Choroid plexus epithelial cell (primary cell): ENCODE measurements at regions not wholly inside any gene's neighbourhood (a gene's known extent, or its start where the extent isn't known, plus 50 kb on each side); places are given as distances from the start of the nearest gene placed in this dataset.
"Not testable (repeated sequence)": the region's sequence is repeated elsewhere in the genome, so short reads cannot be mapped to it uniquely, and the experiment has no call there.

Source experiments
- DNase-seq: peaks from one replicate; pipeline ENCODE4 v3.0.0-alpha.2; 2010; ENCODE audit warnings: low read depth
- H3K4me3 ChIP-seq: 2 replicates; pipeline ENCODE4 v1.5.1; 2011; ENCODE audit warnings: low read depth, mild to moderate bottlenecking, control low read depth, low read length, moderate library complexity
- TF ChIP-seq, protein P1 (sequence below): conservative IDR thresholded peaks from 2 replicates; pipeline ENCODE4 v1.5.1; 2011; ENCODE audit warnings: low read depth, mild to moderate bottlenecking, control low read depth, inconsistent platforms, low read length, moderate library complexity

GRCh38 chr6:6826095-6826901, 237.8 kb downstream of the LY86 start:
- no peak overlapping the region for H3K4me3 ChIP-seq
- DNase-seq: peak; percentile 7
- TF ChIP-seq, protein P1, sequence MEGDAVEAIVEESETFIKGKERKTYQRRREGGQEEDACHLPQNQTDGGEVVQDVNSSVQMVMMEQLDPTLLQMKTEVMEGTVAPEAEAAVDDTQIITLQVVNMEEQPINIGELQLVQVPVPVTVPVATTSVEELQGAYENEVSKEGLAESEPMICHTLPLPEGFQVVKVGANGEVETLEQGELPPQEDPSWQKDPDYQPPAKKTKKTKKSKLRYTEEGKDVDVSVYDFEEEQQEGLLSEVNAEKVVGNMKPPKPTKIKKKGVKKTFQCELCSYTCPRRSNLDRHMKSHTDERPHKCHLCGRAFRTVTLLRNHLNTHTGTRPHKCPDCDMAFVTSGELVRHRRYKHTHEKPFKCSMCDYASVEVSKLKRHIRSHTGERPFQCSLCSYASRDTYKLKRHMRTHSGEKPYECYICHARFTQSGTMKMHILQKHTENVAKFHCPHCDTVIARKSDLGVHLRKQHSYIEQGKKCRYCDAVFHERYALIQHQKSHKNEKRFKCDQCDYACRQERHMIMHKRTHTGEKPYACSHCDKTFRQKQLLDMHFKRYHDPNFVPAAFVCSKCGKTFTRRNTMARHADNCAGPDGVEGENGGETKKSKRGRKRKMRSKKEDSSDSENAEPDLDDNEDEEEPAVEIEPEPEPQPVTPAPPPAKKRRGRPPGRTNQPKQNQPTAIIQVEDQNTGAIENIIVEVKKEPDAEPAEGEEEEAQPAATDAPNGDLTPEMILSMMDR: no peak

GRCh38 chr6:6826961-6827360, 238.4 kb downstream of the LY86 start:
- TF ChIP-seq, protein P1: no peak
- no peak overlapping the region for H3K4me3 ChIP-seq
- no peak for DNase-seq

- no peak for DNase-seq
- H3K4me3 ChIP-seq: no peak overlapping the region
- TF ChIP-seq, protein P1: no peak
Measured at GRCh38 chr6:6829872-6830685, 241.6 kb downstream of the LY86 start.

- H3K4me3 ChIP-seq, DNase-seq: not testable (repeated sequence)
Measured at GRCh38 chr6:6830686-6831063, 242.2 kb downstream of the LY86 start.

DNA sequence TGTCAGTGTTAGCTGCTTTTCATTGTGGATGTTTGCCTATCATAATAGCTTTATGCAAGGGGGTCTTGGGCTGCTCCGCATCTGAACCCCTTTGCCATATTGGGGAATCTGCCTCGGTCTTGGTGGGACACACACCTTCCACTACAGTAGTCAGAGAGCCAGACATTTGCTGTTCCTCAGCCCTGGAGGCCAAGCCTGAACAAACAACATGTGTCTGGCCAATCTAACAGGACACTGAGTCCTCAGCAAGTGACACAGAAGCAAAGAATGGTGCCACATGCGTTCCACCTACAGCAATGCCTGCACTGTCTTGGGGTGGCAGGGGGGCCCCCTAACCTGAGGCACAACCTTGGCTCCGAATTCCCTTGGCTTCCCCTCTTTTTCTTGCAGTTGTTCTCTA, 243.9 kb downstream of the LY86 start:
- TF ChIP-seq, protein P1: no peak
- DNase-seq: no peak
- no peak overlapping the region for H3K4me3 ChIP-seq

GRCh38 chr6:6834356-6835222, 246.1 kb downstream of the LY86 start:
- DNase-seq: no peak
- TF ChIP-seq, protein P1: no peak
- H3K4me3 ChIP-seq: no peak overlapping the region

DNA sequence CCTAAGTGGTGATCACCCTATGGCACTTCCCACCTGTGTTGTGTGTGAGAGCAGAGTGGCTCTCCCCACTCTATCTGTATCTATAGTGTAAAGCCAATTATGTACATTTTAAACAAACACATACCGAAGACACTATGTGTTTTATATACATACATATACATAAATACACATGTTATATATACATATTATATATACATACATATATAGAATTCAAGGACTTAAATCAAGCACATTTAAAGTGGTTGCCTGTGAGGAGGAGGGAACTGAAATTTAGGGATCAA, 246.6 kb downstream of the LY86 start:
- no peak overlapping the region for H3K4me3 ChIP-seq
- TF ChIP-seq, protein P1: no peak
- no peak for DNase-seq
